ENCODE measurements at regions not wholly inside any gene's neighbourhood (a gene's known extent, or its start where the extent isn't known, plus 50 kb on each side); places are given as distances from the start of the nearest gene placed in this dataset.

DNA sequence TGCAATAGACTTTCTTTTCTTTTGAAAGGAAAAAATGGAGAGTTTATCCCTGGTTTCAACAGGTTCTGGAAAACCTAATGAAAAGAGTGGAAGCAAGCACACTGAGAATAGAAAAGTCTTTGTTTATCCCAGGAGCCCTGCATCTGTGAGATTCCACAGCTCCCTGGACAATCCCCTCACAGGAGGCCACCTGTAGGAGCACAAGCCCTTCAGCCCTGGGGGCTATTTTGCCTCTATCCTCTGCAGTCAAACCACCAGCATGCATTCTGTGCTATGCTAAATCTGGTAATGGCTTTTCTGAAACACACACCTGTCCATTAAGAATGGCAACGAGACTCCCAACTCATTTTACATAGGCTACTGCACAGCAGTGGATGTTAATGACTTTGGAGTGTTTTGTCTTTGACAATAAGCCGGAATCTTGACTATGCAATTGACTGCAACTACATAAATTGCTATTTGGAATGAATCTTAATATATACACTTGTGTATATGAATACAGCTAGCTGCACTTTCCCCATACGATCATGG lies 369.4 kb downstream of the NR2F2 start:
- TF ChIP-seq POLR2AphosphoS5 (IDR thresholded peaks at IDR 0.05; ENCODE audit: low read depth, low read length) (no peak), TAF1 (IDR thresholded peaks at IDR 0.05; ENCODE audit: borderline replicate concordance, insufficient read depth, low read length) (no peak), SIN3A (IDR thresholded peaks at IDR 0.05; ENCODE audit: borderline replicate concordance, insufficient read depth, low read length) (no peak), FOXP2 (optimal IDR thresholded peaks at IDR 0.05; ENCODE audit: borderline replicate concordance, extremely low read depth, extremely low read length, insufficient read depth) (no peak)
- TF ChIP-seq, protein P1, sequence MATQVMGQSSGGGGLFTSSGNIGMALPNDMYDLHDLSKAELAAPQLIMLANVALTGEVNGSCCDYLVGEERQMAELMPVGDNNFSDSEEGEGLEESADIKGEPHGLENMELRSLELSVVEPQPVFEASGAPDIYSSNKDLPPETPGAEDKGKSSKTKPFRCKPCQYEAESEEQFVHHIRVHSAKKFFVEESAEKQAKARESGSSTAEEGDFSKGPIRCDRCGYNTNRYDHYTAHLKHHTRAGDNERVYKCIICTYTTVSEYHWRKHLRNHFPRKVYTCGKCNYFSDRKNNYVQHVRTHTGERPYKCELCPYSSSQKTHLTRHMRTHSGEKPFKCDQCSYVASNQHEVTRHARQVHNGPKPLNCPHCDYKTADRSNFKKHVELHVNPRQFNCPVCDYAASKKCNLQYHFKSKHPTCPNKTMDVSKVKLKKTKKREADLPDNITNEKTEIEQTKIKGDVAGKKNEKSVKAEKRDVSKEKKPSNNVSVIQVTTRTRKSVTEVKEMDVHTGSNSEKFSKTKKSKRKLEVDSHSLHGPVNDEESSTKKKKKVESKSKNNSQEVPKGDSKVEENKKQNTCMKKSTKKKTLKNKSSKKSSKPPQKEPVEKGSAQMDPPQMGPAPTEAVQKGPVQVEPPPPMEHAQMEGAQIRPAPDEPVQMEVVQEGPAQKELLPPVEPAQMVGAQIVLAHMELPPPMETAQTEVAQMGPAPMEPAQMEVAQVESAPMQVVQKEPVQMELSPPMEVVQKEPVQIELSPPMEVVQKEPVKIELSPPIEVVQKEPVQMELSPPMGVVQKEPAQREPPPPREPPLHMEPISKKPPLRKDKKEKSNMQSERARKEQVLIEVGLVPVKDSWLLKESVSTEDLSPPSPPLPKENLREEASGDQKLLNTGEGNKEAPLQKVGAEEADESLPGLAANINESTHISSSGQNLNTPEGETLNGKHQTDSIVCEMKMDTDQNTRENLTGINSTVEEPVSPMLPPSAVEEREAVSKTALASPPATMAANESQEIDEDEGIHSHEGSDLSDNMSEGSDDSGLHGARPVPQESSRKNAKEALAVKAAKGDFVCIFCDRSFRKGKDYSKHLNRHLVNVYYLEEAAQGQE (IDR thresholded peaks at IDR 0.05; ENCODE audit: insufficient read depth in 1 of 2, low read depth in 2 of 2, low read length in 2 of 2), result no peak

DNA sequence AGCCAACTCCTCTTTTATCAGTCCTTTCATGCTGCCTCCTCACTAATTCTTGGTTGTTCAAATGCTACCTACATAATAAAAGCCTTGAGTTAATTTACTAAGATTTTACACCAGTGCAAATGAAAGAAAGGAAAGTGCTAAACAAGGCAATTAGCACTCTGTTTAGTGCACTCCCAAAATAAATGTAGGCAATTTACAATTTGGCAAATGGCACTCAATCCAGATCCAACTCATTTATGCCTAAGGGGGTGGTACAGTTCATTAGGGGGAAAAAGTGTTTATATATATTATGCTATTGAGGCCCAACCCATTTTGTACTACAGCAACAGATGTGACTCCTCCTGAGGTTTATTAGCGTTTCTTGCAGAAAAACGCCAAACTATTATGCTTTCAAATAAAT lies 370.1 kb downstream of the NR2F2 start:
- TF ChIP-seq SIN3A (IDR thresholded peaks at IDR 0.05; ENCODE audit: borderline replicate concordance, insufficient read depth, low read length) (no peak), TAF1 (IDR thresholded peaks at IDR 0.05; ENCODE audit: borderline replicate concordance, insufficient read depth, low read length) (no peak), POLR2AphosphoS5 (IDR thresholded peaks at IDR 0.05; ENCODE audit: low read depth, low read length) (no peak), FOXP2 (optimal IDR thresholded peaks at IDR 0.05; ENCODE audit: borderline replicate concordance, extremely low read depth, extremely low read length, insufficient read depth) (no peak)
- TF ChIP-seq, protein P1 (IDR thresholded peaks at IDR 0.05; ENCODE audit: insufficient read depth in 1 of 2, low read depth in 2 of 2, low read length in 2 of 2), result no peak

DNA sequence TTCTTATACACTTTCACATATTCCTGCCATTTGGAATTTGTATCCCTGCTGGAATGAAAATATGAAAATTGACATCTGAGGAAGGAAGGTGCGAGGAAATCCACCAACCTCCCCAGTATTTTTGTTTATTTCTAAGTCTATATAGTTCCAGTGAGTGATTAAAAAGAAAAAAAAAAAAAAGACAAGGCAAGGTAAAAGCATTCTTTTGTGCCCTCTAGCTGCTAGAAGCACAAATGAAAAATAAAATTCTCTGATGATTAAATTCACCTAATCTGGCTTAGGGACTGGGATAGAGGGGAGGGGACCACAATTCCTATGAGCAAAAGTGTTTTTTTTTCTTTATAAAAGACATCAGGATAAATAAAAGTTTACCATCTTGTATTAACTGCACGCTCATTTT lies 370.9 kb downstream of the NR2F2 start:
- TF ChIP-seq FOXP2 (optimal IDR thresholded peaks at IDR 0.05; ENCODE audit: borderline replicate concordance, extremely low read depth, extremely low read length, insufficient read depth) (no peak), TAF1 (IDR thresholded peaks at IDR 0.05; ENCODE audit: borderline replicate concordance, insufficient read depth, low read length) (no peak), SIN3A (IDR thresholded peaks at IDR 0.05; ENCODE audit: borderline replicate concordance, insufficient read depth, low read length) (no peak), POLR2AphosphoS5 (IDR thresholded peaks at IDR 0.05; ENCODE audit: low read depth, low read length) (no peak)
- TF ChIP-seq, protein P1 (IDR thresholded peaks at IDR 0.05; ENCODE audit: insufficient read depth in 1 of 2, low read depth in 2 of 2, low read length in 2 of 2), result no peak

DNA sequence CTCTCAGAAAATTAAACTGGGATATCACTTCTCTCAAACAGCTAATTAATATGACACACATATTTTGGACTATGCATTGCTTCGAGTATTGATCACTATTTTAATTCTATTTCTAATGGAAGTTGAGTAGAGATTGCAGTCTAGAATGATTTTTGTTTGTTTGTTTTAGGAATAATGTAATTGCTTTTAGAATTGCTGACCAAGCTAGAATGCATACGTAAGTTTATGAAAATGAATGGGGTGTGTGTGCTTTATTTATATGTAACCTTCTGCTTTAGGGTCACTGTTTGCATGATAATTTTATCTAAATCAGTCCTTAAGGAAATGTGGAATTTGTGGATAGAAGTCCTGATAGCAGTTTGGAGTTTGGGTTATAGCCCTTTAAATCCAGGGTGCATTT lies 371.4 kb downstream of the NR2F2 start:
- TF ChIP-seq, protein P1 (IDR thresholded peaks at IDR 0.05; ENCODE audit: insufficient read depth in 1 of 2, low read depth in 2 of 2, low read length in 2 of 2), result no peak
- TF ChIP-seq FOXP2 (optimal IDR thresholded peaks at IDR 0.05; ENCODE audit: borderline replicate concordance, extremely low read depth, extremely low read length, insufficient read depth) (no peak), POLR2AphosphoS5 (IDR thresholded peaks at IDR 0.05; ENCODE audit: low read depth, low read length) (no peak), SIN3A (IDR thresholded peaks at IDR 0.05; ENCODE audit: borderline replicate concordance, insufficient read depth, low read length) (no peak), TAF1 (IDR thresholded peaks at IDR 0.05; ENCODE audit: borderline replicate concordance, insufficient read depth, low read length) (no peak)

DNA sequence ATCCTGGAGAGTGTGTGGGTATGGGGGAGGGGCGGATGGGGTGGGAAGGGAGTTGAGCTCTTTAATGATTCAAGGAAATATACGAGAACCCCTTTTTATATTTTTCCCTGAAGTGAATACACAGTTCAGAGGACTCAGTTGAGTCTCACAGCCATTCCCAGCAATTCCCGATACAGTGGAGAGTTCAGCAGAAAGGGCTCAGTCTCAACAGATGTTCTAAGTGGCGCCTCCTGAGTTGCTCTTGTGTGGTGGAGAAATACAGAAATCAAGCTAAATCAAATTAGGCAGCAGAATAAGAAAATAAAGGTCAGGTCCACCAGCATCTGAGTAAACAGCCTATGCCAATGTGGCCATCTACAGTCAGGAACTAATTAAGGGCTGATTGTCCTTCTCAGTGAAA lies 372.1 kb downstream of the NR2F2 start:
- TF ChIP-seq FOXP2 (optimal IDR thresholded peaks at IDR 0.05; ENCODE audit: borderline replicate concordance, extremely low read depth, extremely low read length, insufficient read depth) (no peak), POLR2AphosphoS5 (IDR thresholded peaks at IDR 0.05; ENCODE audit: low read depth, low read length) (no peak), SIN3A (IDR thresholded peaks at IDR 0.05; ENCODE audit: borderline replicate concordance, insufficient read depth, low read length) (no peak), TAF1 (IDR thresholded peaks at IDR 0.05; ENCODE audit: borderline replicate concordance, insufficient read depth, low read length) (no peak)
- TF ChIP-seq, protein P1 (IDR thresholded peaks at IDR 0.05; ENCODE audit: insufficient read depth in 1 of 2, low read depth in 2 of 2, low read length in 2 of 2), result no peak

All from PFSK-1 (cell line).